Ishikawa (cell line): ENCODE measurements at regions not wholly inside any gene's neighbourhood (a gene's known extent, or its start where the extent isn't known, plus 50 kb on each side); places are given as distances from the start of the nearest gene placed in this dataset.

Experiments used
- CREB1 ChIP-seq: IDR thresholded peaks from 2 replicates; pipeline ENCODE4 v1.6.1; 2012; ENCODE audit warnings: low read depth
- EP300 ChIP-seq: IDR thresholded peaks from 2 replicates; pipeline ENCODE4 v1.6.1; 2012; ENCODE audit warnings: borderline replicate concordance
- FOXM1 ChIP-seq: IDR thresholded peaks from 2 replicates; pipeline ENCODE4 v1.6.1; 2012; ENCODE audit warnings: low read depth, borderline replicate concordance
- NFIC ChIP-seq: IDR thresholded peaks from 2 replicates; pipeline ENCODE4 v1.6.1; 2012
- RAD21 ChIP-seq: IDR thresholded peaks from 2 replicates; pipeline ENCODE4 v1.6.1; 2012; ENCODE audit warnings: low read depth
- TAF1 ChIP-seq: IDR thresholded peaks from 2 replicates; pipeline ENCODE4 v1.6.1; 2012; ENCODE audit warnings: low read depth, mild to moderate bottlenecking
- TEAD4 ChIP-seq: IDR thresholded peaks from 2 replicates; pipeline ENCODE4 v1.6.1; 2012
- USF1 ChIP-seq: IDR thresholded peaks from 2 replicates; pipeline ENCODE4 v1.6.1; 2012
- YY1 ChIP-seq: IDR thresholded peaks from 2 replicates; pipeline ENCODE4 v1.6.1; 2012; ENCODE audit warnings: low read depth
- TF ChIP-seq, protein P1 (sequence below): IDR thresholded peaks from 2 replicates; pipeline ENCODE4 v1.6.1; 2012

- no peak for TF ChIP-seq RAD21
- no peak for TF ChIP-seq NFIC
- TF ChIP-seq TAF1, result no peak
- no peak for TF ChIP-seq EP300
- no peak for TF ChIP-seq CREB1
- no peak for TF ChIP-seq FOXM1
- TF ChIP-seq YY1, result no peak
- TF ChIP-seq TEAD4, result no peak
- TF ChIP-seq, protein P1, sequence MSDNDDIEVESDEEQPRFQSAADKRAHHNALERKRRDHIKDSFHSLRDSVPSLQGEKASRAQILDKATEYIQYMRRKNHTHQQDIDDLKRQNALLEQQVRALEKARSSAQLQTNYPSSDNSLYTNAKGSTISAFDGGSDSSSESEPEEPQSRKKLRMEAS, result no peak
- TF ChIP-seq USF1, result no peak
Observed at GRCh38 chr1:103898576-103899345, 149.1 kb downstream of the AMY1C start.
